HEK293 (cell line): ENCODE measurements at regions not wholly inside any gene's neighbourhood (a gene's known extent, or its start where the extent isn't known, plus 50 kb on each side); places are given as distances from the start of the nearest gene placed in this dataset.

Source experiments
- CTCF ChIP-seq: fragments of 450-650 bp; formaldehyde crosslinking; IDR thresholded peaks from 2 replicates; pipeline ENCODE4 v1.5.1; 2016; ENCODE audit warnings: missing biosample characterization, missing genetic modification characterization
- ZNF2 ChIP-seq: fragments of 450-650 bp; formaldehyde crosslinking; IDR thresholded peaks from 2 replicates; pipeline ENCODE4 v1.5.1; 2016; ENCODE audit warnings: missing biosample characterization, missing genetic modification characterization
- ZNF600 ChIP-seq: fragments of 450-650 bp; formaldehyde crosslinking; IDR thresholded peaks from 2 replicates; pipeline ENCODE4 v1.5.1; 2016; ENCODE audit warnings: missing biosample characterization, missing genetic modification characterization

- TF ChIP-seq ZNF2 (tag by site-specific recombination) (no peak), CTCF (no peak), ZNF600 (tag by site-specific recombination) (no peak)
These were observed 247.8 kb upstream of the ZFP64 start for GRCh38 chr20:52439375-52439774.
